Astrocyte (in vitro differentiated cells and primary cell): ENCODE measurements at regions not wholly inside any gene's neighbourhood (a gene's known extent, or its start where the extent isn't known, plus 50 kb on each side); places are given as distances from the start of the nearest gene placed in this dataset.

Source experiments
- DNase-seq: peaks from one replicate; pipeline ENCODE4 v3.0.0-alpha.2; 2010; ENCODE audit warnings: low read depth
- FAIRE-seq: peaks from 2 replicates; lab custom pipeline; 2011; peaks lifted over from hg19 to GRCh38; lab: Jason Lieb, UNC
- H2AFZ ChIP-seq: 2 replicates; pipeline ENCODE4 v1.6.0; 2012; ENCODE audit warnings: low read depth, low read length, inconsistent platforms
- H3K27ac ChIP-seq: 2 replicates; pipeline ENCODE4 v1.5.1; 2011; ENCODE audit warnings: low read depth, low read length, inconsistent platforms
- H3K27me3 ChIP-seq: 2 replicates; pipeline ENCODE4 v1.6.0; 2011; ENCODE audit warnings: low read length, inconsistent platforms; ENCODE audit not compliant: insufficient read depth
- H3K36me3 ChIP-seq: 2 replicates; pipeline ENCODE4 v1.5.1; 2011; ENCODE audit warnings: low read length, inconsistent platforms; ENCODE audit not compliant: insufficient read depth
- H3K4me1 ChIP-seq: 2 replicates; pipeline ENCODE4 v1.5.1; 2011; ENCODE audit warnings: low read length, inconsistent platforms; ENCODE audit not compliant: insufficient read depth
- H3K4me2 ChIP-seq: 2 replicates; pipeline ENCODE4 v1.6.0; 2012; ENCODE audit warnings: low read length, inconsistent platforms
- H3K4me3 ChIP-seq: 2 replicates; pipeline ENCODE4 v1.5.1; 2011; ENCODE audit warnings: low read depth, mild to moderate bottlenecking, low read length, inconsistent platforms; ENCODE audit not compliant: insufficient read depth
- H3K79me2 ChIP-seq: 2 replicates; pipeline ENCODE4 v1.6.0; 2012; ENCODE audit warnings: mild to moderate bottlenecking, low read length, inconsistent platforms; ENCODE audit not compliant: insufficient read depth
- H3K9ac ChIP-seq: 2 replicates; pipeline ENCODE4 v1.6.0; 2012; ENCODE audit warnings: mild to moderate bottlenecking, low read length, inconsistent platforms
- H3K9me3 ChIP-seq: 2 replicates; pipeline ENCODE4 v1.5.1; 2012; ENCODE audit warnings: low read depth, mild to moderate bottlenecking, low read length, inconsistent platforms; ENCODE audit not compliant: insufficient read depth
- H4K20me1 ChIP-seq: 2 replicates; pipeline ENCODE4 v1.6.0; 2012; ENCODE audit warnings: low read length, inconsistent platforms; ENCODE audit not compliant: insufficient read depth
- H3K27ac Mint-ChIP-seq: one replicate; pipeline ENCODE4 v1.8.0; 2021; ENCODE audit warnings: mild to moderate bottlenecking, mixed read lengths; ENCODE audit not compliant: unreplicated experiment
- H3K27me3 Mint-ChIP-seq: one replicate; pipeline ENCODE4 v1.8.0; 2021; ENCODE audit warnings: low read depth, mixed read lengths; ENCODE audit not compliant: unreplicated experiment
- H3K36me3 Mint-ChIP-seq: one replicate; pipeline ENCODE4 v1.8.0; 2021; ENCODE audit warnings: low read depth, mixed read lengths; ENCODE audit not compliant: unreplicated experiment
- H3K4me1 Mint-ChIP-seq: one replicate; pipeline ENCODE4 v1.8.0; 2021; ENCODE audit warnings: low read depth, mixed read lengths; ENCODE audit not compliant: unreplicated experiment
- H3K4me3 Mint-ChIP-seq: one replicate; pipeline ENCODE4 v1.8.0; 2021; ENCODE audit warnings: mild to moderate bottlenecking, moderate library complexity, mixed read lengths; ENCODE audit not compliant: unreplicated experiment
- H3K9me3 Mint-ChIP-seq: one replicate; pipeline ENCODE4 v1.8.0; 2021; ENCODE audit warnings: mild to moderate bottlenecking, mixed read lengths; ENCODE audit not compliant: unreplicated experiment
- EZH2 ChIP-seq: IDR thresholded peaks from 2 replicates; pipeline ENCODE4 v1.6.1; 2012; ENCODE audit warnings: mild to moderate bottlenecking, low read length, inconsistent platforms; ENCODE audit not compliant: insufficient read depth
- TF ChIP-seq, protein P1 (sequence below): IDR thresholded peaks from 2 replicates; pipeline ENCODE4 v1.5.1; 2011; ENCODE audit warnings: low read depth, mild to moderate bottlenecking, inconsistent platforms, low read length, moderate library complexity; ENCODE audit not compliant: insufficient read depth

DNA sequence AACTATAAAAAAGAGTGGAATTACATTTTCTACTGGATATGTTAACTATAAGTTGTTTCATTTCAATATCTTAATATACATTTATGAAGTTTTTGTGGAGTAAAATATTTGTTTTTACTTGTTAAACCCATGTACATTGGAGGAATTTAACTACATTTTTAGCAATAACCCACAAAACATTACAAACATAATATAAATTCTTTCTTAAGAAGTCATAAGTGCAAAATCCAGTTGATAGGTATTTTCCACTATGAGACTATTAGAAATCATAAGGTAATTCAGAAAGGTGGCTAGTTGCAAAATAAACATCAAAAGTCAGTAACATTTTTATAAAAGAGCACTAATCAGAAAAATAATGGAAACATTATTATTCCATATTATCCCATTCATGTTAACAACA is 73.9 kb upstream of the RRP15 start:
- Histone ChIP-seq H3K4me1 (peaks cover 13% of the 10 kb centered on the region), H3K9ac (no peak overlapping the region), H3K79me2 (no peaks in the 10 kb centered on the region), H3K4me3 (no peak overlapping the region), H3K9me3 (no peaks in the 10 kb centered on the region), H2AFZ (no peak overlapping the region), H3K4me2 (no peak overlapping the region), H4K20me1 (no peaks in the 10 kb centered on the region), H3K27ac (no peak overlapping the region), H3K27me3 (no peaks in the 10 kb centered on the region), H3K36me3 (no peaks in the 10 kb centered on the region)
- peaks cover 16% of the 10 kb centered on the region for H3K4me1 Mint-ChIP-seq
- H3K27me3 Mint-ChIP-seq = no peaks in the 10 kb centered on the region
- no peak overlapping the region for H3K27ac Mint-ChIP-seq
- peak; percentile 44 for DNase-seq
- TF ChIP-seq EZH2 = no peak
- TF ChIP-seq, protein P1, sequence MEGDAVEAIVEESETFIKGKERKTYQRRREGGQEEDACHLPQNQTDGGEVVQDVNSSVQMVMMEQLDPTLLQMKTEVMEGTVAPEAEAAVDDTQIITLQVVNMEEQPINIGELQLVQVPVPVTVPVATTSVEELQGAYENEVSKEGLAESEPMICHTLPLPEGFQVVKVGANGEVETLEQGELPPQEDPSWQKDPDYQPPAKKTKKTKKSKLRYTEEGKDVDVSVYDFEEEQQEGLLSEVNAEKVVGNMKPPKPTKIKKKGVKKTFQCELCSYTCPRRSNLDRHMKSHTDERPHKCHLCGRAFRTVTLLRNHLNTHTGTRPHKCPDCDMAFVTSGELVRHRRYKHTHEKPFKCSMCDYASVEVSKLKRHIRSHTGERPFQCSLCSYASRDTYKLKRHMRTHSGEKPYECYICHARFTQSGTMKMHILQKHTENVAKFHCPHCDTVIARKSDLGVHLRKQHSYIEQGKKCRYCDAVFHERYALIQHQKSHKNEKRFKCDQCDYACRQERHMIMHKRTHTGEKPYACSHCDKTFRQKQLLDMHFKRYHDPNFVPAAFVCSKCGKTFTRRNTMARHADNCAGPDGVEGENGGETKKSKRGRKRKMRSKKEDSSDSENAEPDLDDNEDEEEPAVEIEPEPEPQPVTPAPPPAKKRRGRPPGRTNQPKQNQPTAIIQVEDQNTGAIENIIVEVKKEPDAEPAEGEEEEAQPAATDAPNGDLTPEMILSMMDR = no peak
- H3K9me3 Mint-ChIP-seq = peaks cover 3% of the 10 kb centered on the region
- no peak for FAIRE-seq
- H3K4me3 Mint-ChIP-seq = no peak overlapping the region
- no peaks in the 10 kb centered on the region for H3K36me3 Mint-ChIP-seq

DNA sequence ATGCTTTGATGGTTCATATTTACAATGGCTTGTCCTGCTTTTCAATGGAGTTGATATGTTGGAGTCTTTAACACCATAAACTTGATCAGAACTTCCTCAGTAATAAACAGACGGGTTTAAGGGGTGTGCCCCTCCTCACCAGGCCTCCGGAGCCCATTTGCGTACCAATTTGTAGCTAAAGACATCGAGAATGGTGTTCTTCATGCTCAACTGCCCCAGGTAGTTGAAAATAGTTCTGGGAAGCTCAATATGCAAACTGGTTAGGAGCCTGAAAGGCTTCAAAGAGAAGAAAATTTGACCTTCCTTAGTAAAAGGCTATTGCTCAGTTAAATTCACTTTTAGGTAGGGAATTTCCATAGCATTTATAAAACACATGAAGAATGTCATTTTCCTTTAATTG is 68.1 kb upstream of the RRP15 start:
- no peak for TF ChIP-seq EZH2
- TF ChIP-seq, protein P1 = no peak
- Mint-ChIP-seq H3K9me3 (peaks cover 3% of the 10 kb centered on the region), H3K4me1 (no peaks in the 10 kb centered on the region), H3K27me3 (no peaks in the 10 kb centered on the region), H3K36me3 (no peaks in the 10 kb centered on the region), H3K4me3 (no peak overlapping the region), H3K27ac (no peak overlapping the region)
- no peak overlapping the region for H3K27ac ChIP-seq
- H3K27me3 ChIP-seq = no peaks in the 10 kb centered on the region
- no peak for FAIRE-seq
- no peak for DNase-seq
- no peaks in the 10 kb centered on the region for H3K4me1 ChIP-seq
- no peak overlapping the region for H3K4me2 ChIP-seq
- H3K4me3 ChIP-seq = no peak overlapping the region
- no peaks in the 10 kb centered on the region for H3K79me2 ChIP-seq
- no peak overlapping the region for H2AFZ ChIP-seq
- no peaks in the 10 kb centered on the region for H3K9me3 ChIP-seq
- no peaks in the 10 kb centered on the region for H4K20me1 ChIP-seq
- no peak overlapping the region for H3K9ac ChIP-seq
- H3K36me3 ChIP-seq = no peaks in the 10 kb centered on the region

DNA sequence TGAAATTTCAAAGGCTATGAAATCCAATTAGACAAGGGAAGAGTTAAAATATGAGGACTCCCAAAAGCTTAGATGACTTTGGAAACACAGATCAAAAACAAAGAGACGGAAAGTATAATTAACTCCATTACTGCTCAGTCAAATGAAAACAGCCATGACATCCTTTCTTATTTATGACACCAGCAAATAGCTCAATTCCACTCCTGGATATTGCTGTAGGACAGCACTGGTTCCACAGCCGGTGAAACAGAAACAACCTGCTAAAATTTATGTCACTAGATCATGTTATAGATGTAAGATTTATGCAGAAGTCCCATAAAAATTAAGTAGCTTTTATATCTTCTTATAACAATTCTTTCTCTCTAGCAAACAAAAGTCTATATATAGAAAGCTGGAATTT is 65.6 kb upstream of the RRP15 start:
- Mint-ChIP-seq H3K27ac (no peak overlapping the region), H3K36me3 (no peaks in the 10 kb centered on the region), H3K4me1 (no peaks in the 10 kb centered on the region), H3K9me3 (no peaks in the 10 kb centered on the region), H3K27me3 (no peaks in the 10 kb centered on the region), H3K4me3 (no peak overlapping the region)
- no peaks in the 10 kb centered on the region for H3K27me3 ChIP-seq
- no peak overlapping the region for H3K4me2 ChIP-seq
- no peak for FAIRE-seq
- H3K9me3 ChIP-seq = no peaks in the 10 kb centered on the region
- DNase-seq = no peak
- no peak overlapping the region for H3K4me3 ChIP-seq
- no peaks in the 10 kb centered on the region for H3K79me2 ChIP-seq
- H3K4me1 ChIP-seq = no peaks in the 10 kb centered on the region
- no peak overlapping the region for H3K27ac ChIP-seq
- TF ChIP-seq, protein P1 = no peak
- TF ChIP-seq EZH2 = no peak
- no peak overlapping the region for H3K9ac ChIP-seq
- no peaks in the 10 kb centered on the region for H4K20me1 ChIP-seq
- no peak overlapping the region for H2AFZ ChIP-seq
- no peaks in the 10 kb centered on the region for H3K36me3 ChIP-seq
